Esophagus squamous epithelium (tissue), 5 donors: ENCODE measurements at regions not wholly inside any gene's neighbourhood (a gene's known extent, or its start where the extent isn't known, plus 50 kb on each side); places are given as distances from the start of the nearest gene placed in this dataset.

Experiments used
- DNase-seq: peaks from one replicate; lab custom pipeline; 2025; lab: John Stamatoyannopoulos, UW
- H3K27ac ChIP-seq, 4 donors: fragments of 200-600 bp; sonication (generic); one replicate each; pipeline ENCODE4 v1.5.1; 2016 to 2019; ENCODE audit warnings: mild to moderate bottlenecking in 1 of 4
- H3K27me3 ChIP-seq, 4 donors: fragments of 200-600 bp; sonication (generic); 1 replicate in 3 of 4; 2 replicates in 1 of 4; pipeline versions ENCODE4 v1.5.1 to v1.6.0; 2017 to 2021; ENCODE audit warnings: antibody characterized with exemption in 1 of 4
- H3K36me3 ChIP-seq, 3 donors: fragments of 200-600 bp; sonication (generic); one replicate each; pipeline ENCODE4 v1.5.1; 2016 to 2019
- H3K4me1 ChIP-seq, 3 donors: fragments of 200-600 bp; sonication (generic); one replicate each; pipeline ENCODE4 v1.5.1; 2017 to 2019
- H3K4me3 ChIP-seq, 4 donors: fragments of 200-600 bp; sonication (generic); 1 replicate in 3 of 4; 2 replicates in 1 of 4; pipeline ENCODE4 v1.5.1; 2016 to 2019; ENCODE audit warnings: mild to moderate bottlenecking in 2 of 4, moderate library complexity in 1 of 4
- H3K9me3 ChIP-seq, 3 donors: fragments of 200-600 bp; sonication (generic); one replicate each; pipeline ENCODE4 v1.5.1; 2016 to 2019
- POLR2A ChIP-seq, 4 donors: fragments of 450-650 bp; IDR thresholded peaks; one replicate each; pipeline ENCODE4 v1.6.1; 2017; ENCODE audit warnings: antibody characterized with exemption in 4 of 4, mild to moderate bottlenecking in 4 of 4, moderate library complexity in 3 of 4
- WGBS, 2 donors: methylation state at CpG; one replicate each; pipeline ENCODE4 v1.1.5; 2018; 5-methylcytosine and 5-hydroxymethylcytosine counted together
- intact Hi-C: fragments of 100-400 bp; cut with DNase I; formaldehyde crosslinking; loops from one replicate; pipeline ENCODE4 v1.15.0; 2022
- TF ChIP-seq, protein P1 (sequence below), 6 experiments: fragments of 450-650 bp in 4 of 6; fragments of 200-600 bp in 2 of 6; sonication (generic) in 2 of 6; IDR thresholded peaks; one replicate each; pipeline ENCODE4 v1.5.1; 2016 to 2019; ENCODE audit warnings: antibody characterized with exemption in 6 of 6, mild to moderate bottlenecking in 4 of 6, moderate library complexity in 4 of 6
- donor health status: DM: yes; HTN: yes; CAD: no.

DNA sequence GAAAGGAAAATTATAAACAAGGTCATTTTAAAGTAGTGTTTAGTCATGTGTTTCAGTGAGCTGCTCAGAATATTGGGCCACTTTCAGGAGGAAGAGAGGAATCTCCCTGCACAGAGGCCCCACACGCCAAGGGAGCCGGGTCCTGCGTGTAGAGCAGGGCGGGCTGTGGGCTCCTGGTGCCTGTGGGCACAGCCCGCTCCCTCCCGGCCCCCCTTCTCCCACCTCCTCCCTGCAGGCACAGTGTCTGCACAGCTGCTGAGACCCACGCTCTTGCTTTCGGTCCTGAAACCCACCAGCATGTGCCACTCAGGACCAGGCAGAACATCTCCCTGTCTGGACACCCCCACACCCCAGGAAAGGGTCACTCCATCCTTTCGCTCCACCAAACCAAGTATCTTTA lies 167.6 kb upstream of the SALL3 start:
- Histone ChIP-seq H3K4me1 (no peaks in the 10 kb centered on the region), H3K36me3 (no peaks in the 10 kb centered on the region), H3K9me3 (no peaks in the 10 kb centered on the region), H3K27me3 (peaks cover 0 to 53% (median 0%) of the 10 kb centered on the region in 4 donors), H3K4me3 (no peak overlapping the region), H3K27ac (no peak overlapping the region)
- no peak for TF ChIP-seq POLR2A (IDR thresholded peaks at IDR 0.05)
- TF ChIP-seq, protein P1, sequence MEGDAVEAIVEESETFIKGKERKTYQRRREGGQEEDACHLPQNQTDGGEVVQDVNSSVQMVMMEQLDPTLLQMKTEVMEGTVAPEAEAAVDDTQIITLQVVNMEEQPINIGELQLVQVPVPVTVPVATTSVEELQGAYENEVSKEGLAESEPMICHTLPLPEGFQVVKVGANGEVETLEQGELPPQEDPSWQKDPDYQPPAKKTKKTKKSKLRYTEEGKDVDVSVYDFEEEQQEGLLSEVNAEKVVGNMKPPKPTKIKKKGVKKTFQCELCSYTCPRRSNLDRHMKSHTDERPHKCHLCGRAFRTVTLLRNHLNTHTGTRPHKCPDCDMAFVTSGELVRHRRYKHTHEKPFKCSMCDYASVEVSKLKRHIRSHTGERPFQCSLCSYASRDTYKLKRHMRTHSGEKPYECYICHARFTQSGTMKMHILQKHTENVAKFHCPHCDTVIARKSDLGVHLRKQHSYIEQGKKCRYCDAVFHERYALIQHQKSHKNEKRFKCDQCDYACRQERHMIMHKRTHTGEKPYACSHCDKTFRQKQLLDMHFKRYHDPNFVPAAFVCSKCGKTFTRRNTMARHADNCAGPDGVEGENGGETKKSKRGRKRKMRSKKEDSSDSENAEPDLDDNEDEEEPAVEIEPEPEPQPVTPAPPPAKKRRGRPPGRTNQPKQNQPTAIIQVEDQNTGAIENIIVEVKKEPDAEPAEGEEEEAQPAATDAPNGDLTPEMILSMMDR (IDR thresholded peaks at IDR 0.05) = no peak
- WGBS, 2 donors = 64 to 80% methylated on average over 5 to 7 of the region's 9 CpGs
- no peak for DNase-seq
- intact Hi-C loops = no loop called here

DNA sequence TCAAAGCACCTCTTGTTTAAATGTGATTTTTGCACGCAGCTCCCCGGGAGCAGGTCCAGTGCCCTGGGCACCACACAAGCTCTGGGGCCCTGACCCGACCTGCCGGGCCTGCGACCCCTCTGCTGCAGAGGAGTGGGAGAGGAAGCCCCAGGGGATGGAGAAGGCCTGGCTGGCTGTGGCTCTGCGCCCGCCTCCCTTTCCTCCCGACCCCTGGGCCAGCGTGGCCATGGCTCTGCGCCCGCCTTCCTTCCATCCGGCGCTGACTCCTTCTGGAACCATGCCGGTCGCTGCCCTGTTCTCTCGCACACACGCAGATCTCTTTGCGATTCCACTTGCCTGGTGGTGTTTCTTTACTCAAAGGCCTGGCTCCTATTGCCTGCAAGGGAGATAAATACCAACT lies 166.5 kb upstream of the SALL3 start:
- Histone ChIP-seq H3K4me3 (no peak overlapping the region), H3K36me3 (no peaks in the 10 kb centered on the region), H3K27me3 (peaks cover 0 to 54% (median 0%) of the 10 kb centered on the region in 4 donors), H3K4me1 (no peaks in the 10 kb centered on the region), H3K9me3 (no peaks in the 10 kb centered on the region), H3K27ac (no peak overlapping the region)
- TF ChIP-seq POLR2A (IDR thresholded peaks at IDR 0.05) = no peak
- TF ChIP-seq, protein P1 (IDR thresholded peaks at IDR 0.05) = no peak
- intact Hi-C loops = no loop called here
- WGBS, 2 donors = 84 to 91% methylated on average over 16 to 18 of the region's 18 CpGs
- DNase-seq = no peak

DNA sequence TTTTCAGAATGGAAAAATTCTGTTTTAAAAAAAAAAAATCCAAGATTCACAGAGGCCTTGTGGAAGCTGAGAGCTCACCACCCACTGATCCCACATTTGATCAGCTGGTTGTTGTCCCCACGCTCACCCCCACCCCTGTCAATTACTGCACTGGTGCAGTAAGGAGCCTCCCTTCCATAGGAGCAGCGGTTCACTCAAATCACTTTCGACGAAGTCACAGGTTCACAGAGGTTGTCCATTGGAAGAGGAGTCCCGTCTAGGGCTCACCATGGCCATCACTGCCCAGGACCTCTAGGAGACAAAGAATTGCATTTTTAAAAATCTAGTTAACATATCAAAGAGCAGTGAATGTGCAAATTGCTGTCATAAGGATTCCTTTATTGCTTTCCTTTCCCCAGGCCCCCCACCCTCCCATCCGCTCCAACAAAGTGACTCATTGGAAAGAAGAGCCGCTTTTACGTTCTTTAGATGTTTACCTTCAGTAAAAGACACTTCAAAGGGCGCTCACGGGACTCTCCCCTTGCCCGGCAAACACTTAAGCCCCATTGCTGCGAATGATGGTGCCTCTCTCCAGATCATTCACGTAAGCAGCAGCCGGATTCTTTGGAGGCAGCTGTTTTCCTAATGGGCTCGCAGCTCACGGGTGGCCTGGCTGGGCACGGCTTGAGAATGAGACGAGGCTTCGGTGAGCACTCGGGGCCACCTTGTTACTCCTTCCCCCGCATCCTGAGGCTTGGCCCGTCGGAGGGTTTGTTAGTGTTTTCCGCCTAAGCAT lies 165.5 kb upstream of the SALL3 start:
- Histone ChIP-seq H3K4me1 (no peaks in the 10 kb centered on the region), H3K36me3 (no peaks in the 10 kb centered on the region), H3K27me3 (peaks cover 0 to 64% (median 0%) of the 10 kb centered on the region in 4 donors), H3K27ac (no peak overlapping the region), H3K9me3 (no peaks in the 10 kb centered on the region), H3K4me3 (no peak overlapping the region)
- intact Hi-C loops = no loop called here
- TF ChIP-seq, protein P1 (IDR thresholded peaks at IDR 0.05) = no peak
- TF ChIP-seq POLR2A (IDR thresholded peaks at IDR 0.05) = no peak
- 40 to 45% methylated on average over 17 to 22 of the region's 24 CpGs for WGBS, 2 donors
- no peak for DNase-seq

DNA sequence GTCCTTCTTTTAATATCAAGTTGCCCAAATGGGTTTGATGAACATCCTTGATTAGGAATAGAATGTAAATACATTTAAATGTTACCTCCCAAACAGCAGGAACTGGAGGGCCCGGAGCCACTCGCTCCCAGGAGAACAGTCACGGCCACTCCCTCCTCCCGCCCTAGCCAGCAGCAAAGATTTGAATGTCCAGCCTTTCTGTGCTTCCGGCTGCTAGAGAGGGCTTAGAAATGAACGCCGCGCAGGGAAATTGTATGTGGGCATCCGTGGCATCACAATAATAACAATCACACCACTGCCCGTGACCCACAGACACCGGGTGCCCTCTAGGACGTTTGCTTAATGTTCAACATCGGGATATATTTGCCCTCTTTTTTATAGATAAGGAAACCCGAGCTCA lies 164.9 kb upstream of the SALL3 start:
- TF ChIP-seq, protein P1 (IDR thresholded peaks at IDR 0.05) = no peak
- TF ChIP-seq POLR2A (IDR thresholded peaks at IDR 0.05) = no peak
- Histone ChIP-seq H3K36me3 (no peaks in the 10 kb centered on the region), H3K4me3 (no peak overlapping the region), H3K27ac (no peak overlapping the region), H3K4me1 (no peaks in the 10 kb centered on the region), H3K27me3 (peaks cover 0 to 70% (median 0%) of the 10 kb centered on the region in 4 donors), H3K9me3 (no peaks in the 10 kb centered on the region)
- no peak for DNase-seq
- intact Hi-C loops = no loop called here
- WGBS, 2 donors = 46 to 68% methylated on average over 13 to 14 of the region's 14 CpGs

DNA sequence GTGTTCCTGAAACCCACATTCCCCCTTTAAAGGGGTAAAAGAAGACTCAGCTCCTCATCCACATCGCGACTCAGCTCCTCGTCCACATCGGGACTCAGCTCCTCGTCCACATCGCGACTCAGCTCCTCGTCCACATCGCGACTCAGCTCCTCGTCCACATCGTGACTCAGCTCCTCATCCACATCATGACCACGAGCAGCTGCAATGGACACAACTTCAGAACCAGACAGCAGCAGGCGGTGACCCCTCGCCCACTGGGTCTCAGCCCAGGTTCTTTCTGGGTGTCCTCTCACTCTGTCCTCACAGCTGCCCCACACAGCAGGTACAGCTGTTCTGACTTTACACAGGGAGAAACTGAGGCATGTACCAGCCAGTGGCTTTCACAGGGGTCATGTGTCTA lies 163.5 kb upstream of the SALL3 start:
- no peak for TF ChIP-seq POLR2A (IDR thresholded peaks at IDR 0.05)
- TF ChIP-seq, protein P1 (IDR thresholded peaks at IDR 0.05) = no peak
- Histone ChIP-seq H3K4me1 (no peaks in the 10 kb centered on the region), H3K36me3 (no peaks in the 10 kb centered on the region), H3K9me3 (no peaks in the 10 kb centered on the region), H3K27me3 (peaks cover 0 to 82% (median 0%) of the 10 kb centered on the region in 4 donors), H3K27ac (no peak overlapping the region), H3K4me3 (no peak overlapping the region)
- no peak for DNase-seq
- intact Hi-C loops = no loop called here
- 83 to 91% methylated on average over 15 of the region's 15 CpGs for WGBS, 2 donors
